Right atrium auricular region (tissue), 2 donors: ENCODE measurements at regions not wholly inside any gene's neighbourhood (a gene's known extent, or its start where the extent isn't known, plus 50 kb on each side); places are given as distances from the start of the nearest gene placed in this dataset.

Source experiments
- DNase-seq: peaks from one replicate; pipeline ENCODE4 v3.0.0-alpha.2; 2019; ENCODE audit warnings: low spot score
- H3K27ac ChIP-seq, 2 donors: fragments of 200-600 bp; sonication (generic); 1 replicate in 1 of 2; 2 replicates in 1 of 2; pipeline ENCODE4 v1.5.1; 2016 to 2019
- H3K27me3 ChIP-seq, 2 donors: fragments of 200-600 bp; sonication (generic); one replicate each; pipeline versions ENCODE4 v1.5.1 to v1.6.0; 2017 to 2019
- H3K36me3 ChIP-seq: fragments of 200-600 bp; sonication (generic); one replicate; pipeline ENCODE4 v1.5.1; 2016
- H3K4me1 ChIP-seq, 2 donors: fragments of 200-600 bp; sonication (generic); one replicate each; pipeline versions ENCODE4 v1.5.1 to v1.6.0; 2017 to 2019
- H3K4me3 ChIP-seq, 2 donors: fragments of 200-600 bp; sonication (generic); 1 replicate in 1 of 2; 2 replicates in 1 of 2; pipeline ENCODE4 v1.5.1; 2017 to 2019; ENCODE audit warnings: mild to moderate bottlenecking in 1 of 2, moderate library complexity in 1 of 2
- H3K9me3 ChIP-seq, 2 donors: fragments of 200-600 bp; sonication (generic); one replicate each; pipeline ENCODE4 v1.5.1; 2019
- CTCF ChIP-seq, 2 donors: fragments of 200-600 bp; sonication (generic); IDR thresholded peaks; one replicate each; pipeline ENCODE4 v1.5.1; 2019; ENCODE audit warnings: antibody characterized with exemption in 2 of 2

GRCh38 chr6:126535595-126535994, 195.7 kb downstream of the CENPW start:
- no peak overlapping the region for H3K4me3 ChIP-seq
- TF ChIP-seq CTCF (IDR thresholded peaks at IDR 0.05) = no peak
- DNase-seq = no peak

GRCh38 chr6:126537061-126537816, 197.3 kb downstream of the CENPW start:
- H3K27ac ChIP-seq = no peak overlapping the region
- H3K27me3 ChIP-seq = no peaks in the 10 kb centered on the region
- no peaks in the 10 kb centered on the region for H3K36me3 ChIP-seq
- no peak for TF ChIP-seq CTCF (IDR thresholded peaks at IDR 0.05)
- no peak for DNase-seq
- H3K9me3 ChIP-seq = no peaks in the 10 kb centered on the region
- no peak overlapping the region for H3K4me3 ChIP-seq
- no peaks in the 10 kb centered on the region for H3K4me1 ChIP-seq

More at GRCh38 chr6:126535595-126535994, 195.7 kb downstream of the CENPW start:
- no peaks in the 10 kb centered on the region for H3K36me3 ChIP-seq
- H3K27me3 ChIP-seq = no peaks in the 10 kb centered on the region
- no peak overlapping the region for H3K27ac ChIP-seq
- no peaks in the 10 kb centered on the region for H3K4me1 ChIP-seq
- no peaks in the 10 kb centered on the region for H3K9me3 ChIP-seq

- no peak for TF ChIP-seq CTCF (IDR thresholded peaks at IDR 0.05)
- H3K36me3 ChIP-seq = no peaks in the 10 kb centered on the region
- H3K4me1 ChIP-seq = no peaks in the 10 kb centered on the region
- no peaks in the 10 kb centered on the region for H3K27me3 ChIP-seq
- H3K9me3 ChIP-seq = peaks cover 0 to under 1% of the 10 kb centered on the region in 2 donors
- DNase-seq = no peak
- H3K4me3 ChIP-seq = no peak overlapping the region
- H3K27ac ChIP-seq = no peak overlapping the region
These were observed 199.1 kb downstream of the CENPW start for GRCh38 chr6:126539022-126539421.

GRCh38 chr6:126540161-126540560, 200.2 kb downstream of the CENPW start:
- no peaks in the 10 kb centered on the region for H3K4me1 ChIP-seq
- no peak for DNase-seq

GRCh38 chr6:126541806-126542491, 202.0 kb downstream of the CENPW start:
- no peak for DNase-seq
- no peak overlapping the region for H3K27ac ChIP-seq
- no peak overlapping the region for H3K4me3 ChIP-seq
- H3K27me3 ChIP-seq = no peaks in the 10 kb centered on the region
- H3K9me3 ChIP-seq = peaks cover 0 to 10% of the 10 kb centered on the region in 2 donors
- no peaks in the 10 kb centered on the region for H3K36me3 ChIP-seq
- H3K4me1 ChIP-seq = no peaks in the 10 kb centered on the region
- no peak for TF ChIP-seq CTCF (IDR thresholded peaks at IDR 0.05)

More at GRCh38 chr6:126540161-126540560, 200.2 kb downstream of the CENPW start:
- H3K36me3 ChIP-seq = no peaks in the 10 kb centered on the region
- H3K27me3 ChIP-seq = no peaks in the 10 kb centered on the region
- no peak for TF ChIP-seq CTCF (IDR thresholded peaks at IDR 0.05)
- peaks cover 0 to 10% of the 10 kb centered on the region in 2 donors for H3K9me3 ChIP-seq
- no peak overlapping the region for H3K27ac ChIP-seq
- H3K4me3 ChIP-seq = no peak overlapping the region
